ENCODE measurements at regions not wholly inside any gene's neighbourhood (a gene's known extent, or its start where the extent isn't known, plus 50 kb on each side); places are given as distances from the start of the nearest gene placed in this dataset.

DNA sequence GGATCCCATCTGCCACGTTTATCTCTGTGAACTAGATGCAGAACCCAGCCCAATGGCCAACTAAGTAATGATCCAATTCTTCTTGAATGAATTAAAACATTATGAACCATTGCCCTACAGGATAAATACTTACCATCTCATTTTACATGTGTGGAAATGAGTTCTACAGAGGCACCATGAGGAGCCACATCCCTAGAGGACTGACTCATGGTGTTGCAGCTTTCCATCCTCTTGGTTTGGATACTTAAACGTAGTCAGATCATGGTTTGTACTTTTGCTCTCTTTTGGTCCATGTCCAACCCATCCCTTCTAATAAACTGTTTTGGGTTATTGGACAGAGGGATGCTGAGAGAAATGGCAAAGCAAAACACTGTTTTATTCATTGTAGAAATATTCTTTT lies 484.8 kb downstream of the EBF1 start:
- Histone ChIP-seq H3K27me3 (ENCODE audit: insufficient read depth, poor library complexity, severe bottlenecking) (no peaks in the 10 kb centered on the region), H3K4me3 (replicated peaks; ENCODE audit: insufficient read depth, low read length) (no peak overlapping the region), H3K27ac (replicated peaks) (no peak overlapping the region)
- TF ChIP-seq, protein P1, sequence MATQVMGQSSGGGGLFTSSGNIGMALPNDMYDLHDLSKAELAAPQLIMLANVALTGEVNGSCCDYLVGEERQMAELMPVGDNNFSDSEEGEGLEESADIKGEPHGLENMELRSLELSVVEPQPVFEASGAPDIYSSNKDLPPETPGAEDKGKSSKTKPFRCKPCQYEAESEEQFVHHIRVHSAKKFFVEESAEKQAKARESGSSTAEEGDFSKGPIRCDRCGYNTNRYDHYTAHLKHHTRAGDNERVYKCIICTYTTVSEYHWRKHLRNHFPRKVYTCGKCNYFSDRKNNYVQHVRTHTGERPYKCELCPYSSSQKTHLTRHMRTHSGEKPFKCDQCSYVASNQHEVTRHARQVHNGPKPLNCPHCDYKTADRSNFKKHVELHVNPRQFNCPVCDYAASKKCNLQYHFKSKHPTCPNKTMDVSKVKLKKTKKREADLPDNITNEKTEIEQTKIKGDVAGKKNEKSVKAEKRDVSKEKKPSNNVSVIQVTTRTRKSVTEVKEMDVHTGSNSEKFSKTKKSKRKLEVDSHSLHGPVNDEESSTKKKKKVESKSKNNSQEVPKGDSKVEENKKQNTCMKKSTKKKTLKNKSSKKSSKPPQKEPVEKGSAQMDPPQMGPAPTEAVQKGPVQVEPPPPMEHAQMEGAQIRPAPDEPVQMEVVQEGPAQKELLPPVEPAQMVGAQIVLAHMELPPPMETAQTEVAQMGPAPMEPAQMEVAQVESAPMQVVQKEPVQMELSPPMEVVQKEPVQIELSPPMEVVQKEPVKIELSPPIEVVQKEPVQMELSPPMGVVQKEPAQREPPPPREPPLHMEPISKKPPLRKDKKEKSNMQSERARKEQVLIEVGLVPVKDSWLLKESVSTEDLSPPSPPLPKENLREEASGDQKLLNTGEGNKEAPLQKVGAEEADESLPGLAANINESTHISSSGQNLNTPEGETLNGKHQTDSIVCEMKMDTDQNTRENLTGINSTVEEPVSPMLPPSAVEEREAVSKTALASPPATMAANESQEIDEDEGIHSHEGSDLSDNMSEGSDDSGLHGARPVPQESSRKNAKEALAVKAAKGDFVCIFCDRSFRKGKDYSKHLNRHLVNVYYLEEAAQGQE (IDR thresholded peaks at IDR 0.05; ENCODE audit: insufficient replicate concordance, low read depth) = no peak
- TF ChIP-seq, protein P2, sequence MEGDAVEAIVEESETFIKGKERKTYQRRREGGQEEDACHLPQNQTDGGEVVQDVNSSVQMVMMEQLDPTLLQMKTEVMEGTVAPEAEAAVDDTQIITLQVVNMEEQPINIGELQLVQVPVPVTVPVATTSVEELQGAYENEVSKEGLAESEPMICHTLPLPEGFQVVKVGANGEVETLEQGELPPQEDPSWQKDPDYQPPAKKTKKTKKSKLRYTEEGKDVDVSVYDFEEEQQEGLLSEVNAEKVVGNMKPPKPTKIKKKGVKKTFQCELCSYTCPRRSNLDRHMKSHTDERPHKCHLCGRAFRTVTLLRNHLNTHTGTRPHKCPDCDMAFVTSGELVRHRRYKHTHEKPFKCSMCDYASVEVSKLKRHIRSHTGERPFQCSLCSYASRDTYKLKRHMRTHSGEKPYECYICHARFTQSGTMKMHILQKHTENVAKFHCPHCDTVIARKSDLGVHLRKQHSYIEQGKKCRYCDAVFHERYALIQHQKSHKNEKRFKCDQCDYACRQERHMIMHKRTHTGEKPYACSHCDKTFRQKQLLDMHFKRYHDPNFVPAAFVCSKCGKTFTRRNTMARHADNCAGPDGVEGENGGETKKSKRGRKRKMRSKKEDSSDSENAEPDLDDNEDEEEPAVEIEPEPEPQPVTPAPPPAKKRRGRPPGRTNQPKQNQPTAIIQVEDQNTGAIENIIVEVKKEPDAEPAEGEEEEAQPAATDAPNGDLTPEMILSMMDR (IDR thresholded peaks at IDR 0.05; ENCODE audit: insufficient read depth, low read length) = no peak
- TF ChIP-seq GABPA (IDR thresholded peaks at IDR 0.05; ENCODE audit: low read depth) = no peak
- no peak for TF ChIP-seq POLR2AphosphoS5 (IDR thresholded peaks at IDR 0.05; ENCODE audit: low read depth)
- no peak for TF ChIP-seq SPI1 (IDR thresholded peaks at IDR 0.05; ENCODE audit: borderline replicate concordance, low read depth)
- DNase-seq (ENCODE audit: low read depth in 1 of 2, low spot score in 1 of 2) = no peak

DNA sequence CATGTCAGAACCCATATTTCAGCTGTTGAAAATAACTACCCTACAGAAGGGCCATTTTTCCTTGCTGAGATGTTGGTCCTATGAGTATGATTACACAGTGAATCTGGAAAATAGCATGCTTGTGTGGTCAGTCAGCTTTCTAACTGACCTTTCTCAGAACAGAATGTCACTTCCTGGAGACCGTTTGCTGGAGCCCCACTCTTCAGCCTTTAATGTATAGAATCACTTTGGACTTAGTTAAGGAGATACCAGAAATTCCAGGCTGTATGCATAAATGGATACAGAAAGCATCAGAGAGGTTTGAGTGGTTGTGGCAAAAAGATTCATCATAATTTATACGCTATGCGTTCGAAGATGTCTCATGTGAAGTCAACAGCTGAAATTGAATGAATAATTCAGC lies 488.1 kb downstream of the EBF1 start:
- H3K4me3 ChIP-seq (replicated peaks; ENCODE audit: insufficient read depth, low read length) = no peak overlapping the region
- no peaks in the 10 kb centered on the region for H3K27me3 ChIP-seq (ENCODE audit: insufficient read depth, poor library complexity, severe bottlenecking)
- H3K27ac ChIP-seq (replicated peaks) = no peak overlapping the region
- DNase-seq (ENCODE audit: low read depth in 1 of 2, low spot score in 1 of 2) = no peak
- TF ChIP-seq, protein P2 (IDR thresholded peaks at IDR 0.05; ENCODE audit: insufficient read depth, low read length) = no peak
- TF ChIP-seq, protein P1 (IDR thresholded peaks at IDR 0.05; ENCODE audit: insufficient replicate concordance, low read depth) = no peak
- TF ChIP-seq POLR2AphosphoS5 (IDR thresholded peaks at IDR 0.05; ENCODE audit: low read depth) = no peak

DNA sequence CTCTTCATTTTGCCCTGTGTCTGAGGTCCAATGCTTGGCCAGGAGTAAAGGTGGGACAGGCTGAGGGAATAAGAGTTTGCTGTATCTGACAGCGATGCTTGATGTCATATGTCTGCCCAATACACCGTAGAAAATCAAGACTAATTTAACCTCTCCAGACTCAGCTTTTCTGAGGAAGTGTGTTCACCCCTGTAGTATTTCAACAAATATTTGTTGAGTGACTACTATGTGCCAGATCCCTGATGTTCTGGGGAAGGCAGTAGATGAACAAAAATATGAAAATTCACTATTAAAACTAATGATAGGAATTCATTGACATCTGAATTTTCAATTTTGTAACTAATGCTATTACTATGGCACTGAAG lies 489.7 kb downstream of the EBF1 start:
- H3K27ac ChIP-seq (replicated peaks) = no peak overlapping the region
- H3K4me3 ChIP-seq (replicated peaks; ENCODE audit: insufficient read depth, low read length) = no peak overlapping the region
- TF ChIP-seq GABPA (IDR thresholded peaks at IDR 0.05; ENCODE audit: low read depth) = no peak
- no peaks in the 10 kb centered on the region for H3K27me3 ChIP-seq (ENCODE audit: insufficient read depth, poor library complexity, severe bottlenecking)
- DNase-seq (ENCODE audit: low read depth in 1 of 2, low spot score in 1 of 2) = no peak

DNA sequence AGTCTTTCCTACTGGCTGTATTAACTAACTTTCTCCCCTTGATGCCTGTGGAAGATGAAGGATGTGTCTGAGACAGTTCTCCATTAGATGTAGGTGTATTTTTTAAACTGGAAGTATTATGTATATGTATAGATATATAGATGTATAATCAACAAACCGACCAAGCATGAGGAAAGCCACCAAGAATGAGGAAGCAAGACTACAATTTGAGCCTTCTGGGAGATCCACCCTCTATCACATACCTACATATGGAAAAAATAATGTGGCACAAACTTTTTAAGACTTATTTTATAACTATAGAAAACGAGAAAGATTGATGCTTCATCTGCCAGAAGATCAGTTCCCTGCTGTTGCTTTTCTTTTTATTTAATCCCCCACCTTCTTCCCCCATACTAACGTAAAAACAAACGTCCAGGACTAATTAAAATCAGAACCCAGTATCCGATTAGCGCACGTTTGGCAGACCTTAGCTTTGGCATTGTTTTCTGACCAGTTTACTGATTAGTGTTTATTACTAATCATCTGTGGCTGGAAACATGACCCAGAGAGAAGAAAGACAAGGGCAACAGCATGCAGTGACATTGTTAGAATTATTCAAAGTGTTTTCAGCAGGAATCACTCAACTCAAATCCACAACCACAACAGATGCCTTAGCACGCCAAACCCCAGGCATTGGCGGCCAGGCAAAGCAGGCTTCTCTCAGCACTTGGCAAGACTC lies 490.2 kb downstream of the EBF1 start:
- H3K4me3 ChIP-seq (replicated peaks; ENCODE audit: insufficient read depth, low read length) = no peak overlapping the region
- no peak for DNase-seq (ENCODE audit: low read depth in 1 of 2, low spot score in 1 of 2)
- no peak overlapping the region for H3K27ac ChIP-seq (replicated peaks)
- TF ChIP-seq SPI1 (IDR thresholded peaks at IDR 0.05; ENCODE audit: borderline replicate concordance, low read depth) = no peak
- TF ChIP-seq GABPA (IDR thresholded peaks at IDR 0.05; ENCODE audit: low read depth) = no peak
- TF ChIP-seq, protein P2 (IDR thresholded peaks at IDR 0.05; ENCODE audit: insufficient read depth, low read length) = no peak
- TF ChIP-seq, protein P1 (IDR thresholded peaks at IDR 0.05; ENCODE audit: insufficient replicate concordance, low read depth) = no peak
- TF ChIP-seq POLR2AphosphoS5 (IDR thresholded peaks at IDR 0.05; ENCODE audit: low read depth) = no peak
- no peaks in the 10 kb centered on the region for H3K27me3 ChIP-seq (ENCODE audit: insufficient read depth, poor library complexity, severe bottlenecking)

Measured in HL-60 (cell line).